K562 (cell line): ENCODE measurements at regions not wholly inside any gene's neighbourhood (a gene's known extent, or its start where the extent isn't known, plus 50 kb on each side); places are given as distances from the start of the nearest gene placed in this dataset.

Source experiments
- ATAC-seq: fragments of 200-7000 bp; cut with Tn5 transposase; 3 replicates; pipeline ENCODE4 v1.9.1; 2020; ENCODE audit warnings: moderate library complexity
- BruUV-seq: library from RNA; stranded (reverse); fragments of 400-500 nt; replicated peaks from 2 replicates; lab custom pipeline; 2021; lab: Mats Ljungman, UMichigan
- CTCF ChIA-PET: fragments of 300-600 bp; formaldehyde crosslinking; extraction: SDS; loops from one replicate; lab custom pipeline; 2021; ENCODE audit warnings: low intra/inter-chr PET ratio; lab: Yijun Ruan, JAX
- POLR2A ChIA-PET: fragments of 300-600, 350-650 bp; sonication (Branson Sonifier 250); formaldehyde crosslinking; extraction: SDS; loops from one replicate; lab custom pipeline; 2021; ENCODE audit warnings: antibody characterized with exemption, inconsistent platforms; lab: Yijun Ruan, JAX
- DNase-seq, 4 experiments: peaks; one replicate each; pipeline versions ENCODE4 v3.0.0 to v3.0.0-alpha.2; 2011 to 2018; ENCODE audit warnings: low spot score in 3 of 4, mixed read lengths in 3 of 4; ENCODE audit errors: extremely low read depth in 1 of 4
- FAIRE-seq: peaks from 2 replicates; lab custom pipeline; 2011; peaks lifted over from hg19 to GRCh38; lab: Jason Lieb, UNC
- H2AFZ ChIP-seq: 2 replicates; pipeline ENCODE4 v1.6.0; 2011; ENCODE audit warnings: low read depth, low read length, control low read depth, inconsistent platforms
- H3K27ac ChIP-seq: fragments of 200-600 bp; 3 replicates; pipeline ENCODE4 v1.8.0; 2011; ENCODE audit warnings: low read depth, mild to moderate bottlenecking, control low read depth, inconsistent platforms, low read length, moderate library complexity, mixed read lengths; ENCODE audit errors: extremely low read depth
- H3K27me3 ChIP-seq, 2 experiments: fragments of 300-600 bp in 1 of 2; 2 replicates in 1 of 2; 3 replicates in 1 of 2; pipeline versions ENCODE4 v1.6.0 to v1.8.0; 2011; ENCODE audit warnings: inconsistent platforms in 2 of 2, low read length in 2 of 2, mild to moderate bottlenecking in 1 of 2, mixed read lengths in 1 of 2, moderate library complexity in 1 of 2; ENCODE audit not compliant: control insufficient read depth in 2 of 2, insufficient read depth in 2 of 2
- H3K36me3 ChIP-seq: fragments of 300-600 bp; 3 replicates; pipeline ENCODE4 v1.8.0; 2011; ENCODE audit warnings: mild to moderate bottlenecking, low read length, inconsistent platforms; ENCODE audit not compliant: control insufficient read depth, insufficient read depth
- H3K4me1 ChIP-seq, 2 experiments: fragments of 200-600 bp in 1 of 2; replicated peaks in 1 of 2; 2 replicates in 1 of 2; 3 replicates in 1 of 2; pipeline versions ENCODE4 v1.5.1 to v1.8.0; 2011; ENCODE audit warnings: inconsistent platforms in 2 of 2, low read length in 2 of 2, mild to moderate bottlenecking in 1 of 2, mixed read lengths in 1 of 2, moderate library complexity in 1 of 2; ENCODE audit not compliant: control insufficient read depth in 2 of 2, insufficient read depth in 2 of 2
- H3K4me2 ChIP-seq: 2 replicates; pipeline ENCODE4 v1.6.1; 2011; ENCODE audit warnings: low read length, control low read depth, inconsistent platforms, mixed read lengths; ENCODE audit not compliant: insufficient read depth
- H3K4me3 ChIP-seq: fragments of 200-600 bp; sonication (generic), shearing (Covaris generic); 2 replicates; pipeline ENCODE4 v1.5.1; 2016; ENCODE audit warnings: control low read depth, inconsistent platforms
- H3K79me2 ChIP-seq: fragments of 200-600 bp; 3 replicates; pipeline ENCODE4 v1.8.0; 2011; ENCODE audit warnings: low read length, inconsistent platforms; ENCODE audit not compliant: control insufficient read depth, insufficient read depth
- H3K9ac ChIP-seq, 2 experiments: 2 replicates each; pipeline versions ENCODE4 v1.6.0 to v1.6.1; 2011; ENCODE audit warnings: low read depth in 2 of 2, low read length in 2 of 2, control low read depth in 1 of 2, inconsistent platforms in 1 of 2, mild to moderate bottlenecking in 1 of 2, mixed read lengths in 1 of 2; ENCODE audit not compliant: insufficient read depth in 1 of 2
- H3K9me1 ChIP-seq: one replicate; pipeline ENCODE4 v1.6.0; 2011; ENCODE audit warnings: inconsistent platforms, mild to moderate bottlenecking, low read length, moderate library complexity; ENCODE audit not compliant: control insufficient read depth, insufficient read depth
- H3K9me3 ChIP-seq: replicated peaks from 2 replicates; pipeline ENCODE4 v1.5.1; 2011; ENCODE audit warnings: low read depth, low read length, inconsistent platforms; ENCODE audit not compliant: control insufficient read depth, insufficient read depth
- H4K20me1 ChIP-seq: replicated peaks from 2 replicates; pipeline ENCODE4 v1.6.1; 2011; ENCODE audit warnings: low read length, inconsistent platforms, mixed read lengths; ENCODE audit not compliant: control insufficient read depth, insufficient read depth
- ATF1 ChIP-seq, 2 experiments: fragments of 450-650 bp in 1 of 2; IDR thresholded peaks; 2 replicates each; pipeline ENCODE4 v1.6.1; 2016; ENCODE audit warnings: missing compliant biosample characterization in 1 of 2, missing genetic modification characterization in 1 of 2
- JUNB ChIP-seq: fragments of 450-650 bp; formaldehyde crosslinking; conservative IDR thresholded peaks from 2 replicates; pipeline ENCODE4 v1.4.0; 2020; ENCODE audit warnings: mild to moderate bottlenecking
- MAZ ChIP-seq, 2 experiments: fragments of 450-650 bp in 1 of 2; sonication (generic) in 1 of 2; formaldehyde crosslinking; IDR thresholded peaks in 1 of 2; conservative IDR thresholded peaks in 1 of 2; 2 replicates each; pipeline versions ENCODE4 v1.4.0 to v1.5.0; 2020; ENCODE audit warnings: mild to moderate bottlenecking in 1 of 2, missing genetic modification reagents in 1 of 2
- POLR3G ChIP-seq: IDR thresholded peaks from 2 replicates; pipeline ENCODE4 v1.6.1; 2011; ENCODE audit not compliant: insufficient read length, insufficient replicate concordance; ENCODE audit errors: extremely low read depth
- ZEB2 ChIP-seq: fragments of 450-650 bp; IDR thresholded peaks from 2 replicates; pipeline ENCODE4 v1.6.1; 2016
- ZNF146 ChIP-seq: IDR thresholded peaks from one replicate; pipeline ENCODE4 v1.6.1; 2018; ENCODE audit warnings: missing compliant biosample characterization; ENCODE audit not compliant: unreplicated experiment
- WGBS: fragments of 100-300 bp; shearing (Covaris generic); methylation state at CpG from one replicate; pipeline ENCODE4 v1.1.6; 2016; ENCODE audit warnings: low coverage, mixed read lengths; ENCODE audit not compliant: insufficient coverage; ENCODE audit errors: missing lambda C conversion rate; 5-methylcytosine and 5-hydroxymethylcytosine counted together
- in situ Hi-C: fragments of 300-500 bp; cut with MboI; formaldehyde crosslinking; loops from 4 replicates; pipeline ENCODE4 v1.15.0; 2018; ENCODE audit warnings: inconsistent platforms, mixed read lengths
- intact Hi-C: fragments of 100-400 bp; cut with micrococcal nuclease; formaldehyde crosslinking; loops from 2 replicates; pipeline ENCODE4 v1.14.2; 2022

DNA sequence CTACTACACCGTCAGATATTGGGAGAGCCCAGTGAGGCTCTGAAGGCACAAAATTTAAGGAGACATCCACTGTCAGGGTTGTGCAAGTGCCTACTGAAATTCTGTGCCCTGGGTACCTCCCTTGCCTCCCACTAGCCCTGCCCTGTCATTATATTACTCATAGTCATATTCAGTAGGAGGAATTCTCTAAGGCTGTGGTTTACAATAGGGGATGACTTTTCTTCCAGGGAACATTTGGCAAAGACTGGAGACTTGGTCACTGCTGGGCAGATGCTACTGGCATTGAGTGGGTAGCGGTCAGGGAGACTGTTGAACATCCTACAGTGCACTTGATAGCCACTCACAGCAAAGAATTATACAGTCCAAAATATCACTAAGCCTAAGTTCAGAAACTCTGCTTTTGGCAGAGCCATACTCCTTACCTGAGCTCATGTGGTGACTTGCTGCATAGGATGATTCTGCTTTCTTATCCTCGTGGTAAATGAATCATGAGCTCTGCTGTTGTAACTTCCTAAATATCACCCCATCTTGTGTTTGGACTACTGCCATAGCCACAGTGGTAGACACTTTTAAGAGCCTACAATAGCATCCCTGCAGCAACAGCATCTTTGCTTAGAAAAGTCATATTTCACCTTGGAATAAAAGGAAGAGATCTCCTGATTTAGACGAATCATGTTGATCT, 563.4 kb upstream of the PLXNA2 start:
- Histone ChIP-seq H3K79me2 (no peaks in the 10 kb centered on the region), H2AFZ (no peak overlapping the region), H3K4me2 (no peak overlapping the region), H3K4me1 (no peaks in the 10 kb centered on the region), H3K27ac (no peak overlapping the region), H4K20me1 (no peaks in the 10 kb centered on the region), H3K9me3 (no peaks in the 10 kb centered on the region), H3K4me3 (no peak overlapping the region), H3K27me3 (no peaks in the 10 kb centered on the region), H3K36me3 (no peaks in the 10 kb centered on the region), H3K9ac (no peak overlapping the region), H3K9me1 (no peaks in the 10 kb centered on the region)
- intact Hi-C loops (no loop called here), in situ Hi-C loops (no loop called here)
- ATAC-seq (no peak), DNase-seq (no peak), FAIRE-seq (no peak)
- no TSS peak for BruUV-seq
- ChIA-PET CTCF (no interaction called here), POLR2A (interaction anchor here (0.6 kb wide), 1 partner anchor 176 kb away, joined by 3 read pairs; no protein-coding TSS in a partner anchor)
- WGBS: 2% methylated on average over 4 of the region's 4 CpGs
- TF ChIP-seq ATF1 (CRISPR knock-in tag; IDR thresholded peaks at IDR 0.05) (no peak), ATF1 (tag; IDR thresholded peaks at IDR 0.05) (no peak), MAZ (CRISPR knock-in tag; conservative IDR thresholded peaks at IDR 0.05 in 1 of 2, IDR thresholded peaks at IDR 0.05 in 1 of 2) (no peak), ZEB2 (no peak), ZNF146 (CRISPR knock-in tag) (no peak), POLR3G (no peak), JUNB (CRISPR knock-in tag) (no peak)
